Panc1 (cell line): ENCODE measurements at regions not wholly inside any gene's neighbourhood (a gene's known extent, or its start where the extent isn't known, plus 50 kb on each side); places are given as distances from the start of the nearest gene placed in this dataset.

Experiments used
- ATAC-seq: fragments of 200-7000 bp; cut with Tn5 transposase; 2 replicates; pipeline ENCODE4 v1.9.1; 2020; ENCODE audit warnings: mild to moderate bottlenecking, moderate library complexity
- BruUV-seq: library from RNA; stranded (reverse); fragments of 400-500 nt; replicated peaks from 2 replicates; lab custom pipeline; 2021; lab: Mats Ljungman, UMichigan
- CTCF ChIA-PET: fragments of 300-600 bp; sonication (Branson Sonifier 250); formaldehyde crosslinking; loops from one replicate; lab custom pipeline; 2022; ENCODE audit warnings: antibody characterized with exemption; lab: Charles Lee
- POLR2A ChIA-PET: fragments of 300-600 bp; sonication (Branson Sonifier 250); formaldehyde crosslinking; loops from one replicate; lab custom pipeline; 2022; ENCODE audit warnings: antibody characterized with exemption; lab: Charles Lee
- DNase-seq: peaks from one replicate; pipeline ENCODE4 v3.0.0-alpha.2; 2010; ENCODE audit warnings: low read depth, low spot score
- H3K27ac ChIP-seq: 2 replicates; pipeline ENCODE4 v1.5.1; 2011; ENCODE audit warnings: mild to moderate bottlenecking, low read length, inconsistent platforms
- H3K27me3 ChIP-seq: fragments of 200-500 bp; sonication (Bioruptor generic); 2 replicates; pipeline ENCODE4 v1.6.0; 2014; ENCODE audit warnings: low read length, inconsistent platforms; ENCODE audit not compliant: control insufficient read depth, insufficient read depth
- H3K36me3 ChIP-seq: fragments of 200-500 bp; sonication (Bioruptor generic); 2 replicates; pipeline ENCODE4 v1.5.1; 2014; ENCODE audit warnings: inconsistent platforms, mild to moderate bottlenecking, low read length, moderate library complexity; ENCODE audit not compliant: control insufficient read depth, insufficient read depth
- H3K4me1 ChIP-seq: 2 replicates; pipeline ENCODE4 v1.5.1; 2011; ENCODE audit warnings: inconsistent platforms, mild to moderate bottlenecking, low read length, moderate library complexity; ENCODE audit not compliant: control insufficient read depth, insufficient read depth
- H3K4me3 ChIP-seq, 2 experiments: 2 replicates each; pipeline ENCODE4 v1.5.1; 2011 to 2012; ENCODE audit warnings: low read depth in 2 of 2, low read length in 2 of 2, mild to moderate bottlenecking in 2 of 2, inconsistent platforms in 1 of 2, moderate library complexity in 1 of 2
- H3K9me3 ChIP-seq: fragments of 200-500 bp; sonication (Bioruptor generic); 2 replicates; pipeline ENCODE4 v1.5.1; 2014; ENCODE audit warnings: low read depth, mild to moderate bottlenecking, inconsistent platforms, low read length, moderate library complexity; ENCODE audit not compliant: control insufficient read depth, insufficient read depth
- POLR2AphosphoS5 ChIP-seq: IDR thresholded peaks from 2 replicates; pipeline ENCODE4 v1.6.1; 2012; ENCODE audit warnings: mild to moderate bottlenecking, low read depth, low read length, moderate library complexity
- SIN3A ChIP-seq: IDR thresholded peaks from 2 replicates; pipeline ENCODE4 v1.6.1; 2012; ENCODE audit warnings: low read depth, mild to moderate bottlenecking, low read length, moderate library complexity, borderline replicate concordance; ENCODE audit not compliant: insufficient read depth
- TCF7L2 ChIP-seq: IDR thresholded peaks from 2 replicates; pipeline ENCODE4 v1.6.1; 2011; ENCODE audit warnings: mild to moderate bottlenecking, low read depth, low read length, inconsistent platforms
- in situ Hi-C: cut with HindIII; loops from 2 replicates; pipeline ENCODE4 v1.10.0; 2016; ENCODE audit warnings: low sequenced_read_pairs, low pct_unique_long_range_greater_than_20kb
- intact Hi-C: fragments of 100-400 bp; cut with micrococcal nuclease; formaldehyde crosslinking; loops from one replicate; pipeline ENCODE4 v1.10.0; 2022; ENCODE audit not compliant: unreplicated experiment
- TF ChIP-seq, protein P1 (sequence below): fragments of 450-650 bp; IDR thresholded peaks from 2 replicates; pipeline ENCODE4 v1.5.1; 2017; ENCODE audit warnings: mild to moderate bottlenecking
- TF ChIP-seq, protein P2 (sequence below), 2 experiments: IDR thresholded peaks; 2 replicates each; pipeline ENCODE4 v1.6.1; 2011 to 2012; ENCODE audit warnings: low read depth in 2 of 2, control low read depth in 1 of 2, low read length in 1 of 2, mild to moderate bottlenecking in 1 of 2, moderate library complexity in 1 of 2; ENCODE audit not compliant: insufficient read depth in 1 of 2

DNA sequence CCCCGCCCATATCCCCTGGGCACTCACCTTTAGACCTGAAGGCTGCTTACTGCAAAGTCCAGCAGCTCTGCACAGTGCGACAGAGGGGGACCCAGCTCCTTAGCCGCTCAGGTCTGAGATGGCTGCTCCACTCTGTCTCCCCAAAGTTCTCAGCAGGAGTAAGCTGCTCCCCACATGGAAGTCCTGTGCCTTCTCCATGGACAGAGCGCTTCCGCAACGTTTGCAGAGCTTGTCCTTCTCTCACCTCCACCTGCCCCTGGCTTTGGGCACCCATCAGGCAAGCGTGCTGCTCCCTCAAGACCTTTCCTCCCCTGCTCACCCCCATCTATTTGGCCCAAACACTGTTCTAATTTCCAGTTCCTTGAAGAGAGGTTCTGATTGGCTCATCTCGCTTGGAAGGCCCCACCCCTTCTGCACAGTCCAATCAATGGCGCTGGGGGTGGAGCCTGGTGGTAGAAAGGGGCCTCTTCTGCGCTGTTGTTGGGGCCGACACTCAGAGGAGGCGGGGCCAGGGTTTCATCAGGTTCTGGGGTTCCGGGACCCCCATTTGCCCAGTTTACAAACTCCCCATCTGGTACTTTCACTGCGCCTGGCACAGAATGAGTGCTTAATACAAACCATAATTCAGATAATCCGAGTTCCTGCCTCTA, 137.2 kb downstream of the CYLD start:
- H3K9me3 ChIP-seq: no peaks in the 10 kb centered on the region
- no TSS peak for BruUV-seq
- H3K27ac ChIP-seq: no peak overlapping the region
- CTCF ChIA-PET: no interaction called here
- TF ChIP-seq SIN3A (no peak), TCF7L2 (no peak), POLR2AphosphoS5 (no peak)
- TF ChIP-seq, protein P1, sequence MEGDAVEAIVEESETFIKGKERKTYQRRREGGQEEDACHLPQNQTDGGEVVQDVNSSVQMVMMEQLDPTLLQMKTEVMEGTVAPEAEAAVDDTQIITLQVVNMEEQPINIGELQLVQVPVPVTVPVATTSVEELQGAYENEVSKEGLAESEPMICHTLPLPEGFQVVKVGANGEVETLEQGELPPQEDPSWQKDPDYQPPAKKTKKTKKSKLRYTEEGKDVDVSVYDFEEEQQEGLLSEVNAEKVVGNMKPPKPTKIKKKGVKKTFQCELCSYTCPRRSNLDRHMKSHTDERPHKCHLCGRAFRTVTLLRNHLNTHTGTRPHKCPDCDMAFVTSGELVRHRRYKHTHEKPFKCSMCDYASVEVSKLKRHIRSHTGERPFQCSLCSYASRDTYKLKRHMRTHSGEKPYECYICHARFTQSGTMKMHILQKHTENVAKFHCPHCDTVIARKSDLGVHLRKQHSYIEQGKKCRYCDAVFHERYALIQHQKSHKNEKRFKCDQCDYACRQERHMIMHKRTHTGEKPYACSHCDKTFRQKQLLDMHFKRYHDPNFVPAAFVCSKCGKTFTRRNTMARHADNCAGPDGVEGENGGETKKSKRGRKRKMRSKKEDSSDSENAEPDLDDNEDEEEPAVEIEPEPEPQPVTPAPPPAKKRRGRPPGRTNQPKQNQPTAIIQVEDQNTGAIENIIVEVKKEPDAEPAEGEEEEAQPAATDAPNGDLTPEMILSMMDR: no peak
- TF ChIP-seq, protein P2, sequence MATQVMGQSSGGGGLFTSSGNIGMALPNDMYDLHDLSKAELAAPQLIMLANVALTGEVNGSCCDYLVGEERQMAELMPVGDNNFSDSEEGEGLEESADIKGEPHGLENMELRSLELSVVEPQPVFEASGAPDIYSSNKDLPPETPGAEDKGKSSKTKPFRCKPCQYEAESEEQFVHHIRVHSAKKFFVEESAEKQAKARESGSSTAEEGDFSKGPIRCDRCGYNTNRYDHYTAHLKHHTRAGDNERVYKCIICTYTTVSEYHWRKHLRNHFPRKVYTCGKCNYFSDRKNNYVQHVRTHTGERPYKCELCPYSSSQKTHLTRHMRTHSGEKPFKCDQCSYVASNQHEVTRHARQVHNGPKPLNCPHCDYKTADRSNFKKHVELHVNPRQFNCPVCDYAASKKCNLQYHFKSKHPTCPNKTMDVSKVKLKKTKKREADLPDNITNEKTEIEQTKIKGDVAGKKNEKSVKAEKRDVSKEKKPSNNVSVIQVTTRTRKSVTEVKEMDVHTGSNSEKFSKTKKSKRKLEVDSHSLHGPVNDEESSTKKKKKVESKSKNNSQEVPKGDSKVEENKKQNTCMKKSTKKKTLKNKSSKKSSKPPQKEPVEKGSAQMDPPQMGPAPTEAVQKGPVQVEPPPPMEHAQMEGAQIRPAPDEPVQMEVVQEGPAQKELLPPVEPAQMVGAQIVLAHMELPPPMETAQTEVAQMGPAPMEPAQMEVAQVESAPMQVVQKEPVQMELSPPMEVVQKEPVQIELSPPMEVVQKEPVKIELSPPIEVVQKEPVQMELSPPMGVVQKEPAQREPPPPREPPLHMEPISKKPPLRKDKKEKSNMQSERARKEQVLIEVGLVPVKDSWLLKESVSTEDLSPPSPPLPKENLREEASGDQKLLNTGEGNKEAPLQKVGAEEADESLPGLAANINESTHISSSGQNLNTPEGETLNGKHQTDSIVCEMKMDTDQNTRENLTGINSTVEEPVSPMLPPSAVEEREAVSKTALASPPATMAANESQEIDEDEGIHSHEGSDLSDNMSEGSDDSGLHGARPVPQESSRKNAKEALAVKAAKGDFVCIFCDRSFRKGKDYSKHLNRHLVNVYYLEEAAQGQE (IDR thresholded peaks at IDR 0.05; ENCODE audit: insufficient read depth in 1 of 2, low read depth in 2 of 2, low read length in 1 of 2): no peak
- H3K27me3 ChIP-seq: no peaks in the 10 kb centered on the region
- H3K36me3 ChIP-seq: no peaks in the 10 kb centered on the region
- no peak for DNase-seq
- in situ Hi-C loops: no loop called here
- no peak for ATAC-seq
- no peaks in the 10 kb centered on the region for H3K4me1 ChIP-seq
- no peak overlapping the region for H3K4me3 ChIP-seq
- POLR2A ChIA-PET: no interaction called here
- intact Hi-C loops: no loop called here

DNA sequence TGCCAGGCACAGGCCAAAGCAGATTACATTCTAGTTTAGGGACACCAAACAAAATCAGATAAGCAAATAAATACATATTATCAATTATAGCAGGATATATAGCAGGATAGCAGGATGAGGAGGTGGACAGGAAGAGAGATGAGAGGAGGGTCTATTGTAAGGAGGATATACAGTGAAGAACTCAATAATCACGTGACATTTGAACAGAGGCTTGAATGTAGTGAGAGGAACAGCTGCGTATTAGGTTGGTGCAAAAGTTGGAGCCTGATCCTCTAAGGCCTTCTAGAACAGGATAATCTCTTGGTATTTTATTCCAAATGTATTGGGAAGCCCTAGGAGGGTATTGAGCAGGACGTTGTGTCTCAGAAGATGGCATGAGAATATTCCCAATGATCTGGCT, 136.7 kb downstream of the CYLD start:
- BruUV-seq: no TSS peak
- intact Hi-C loops: no loop called here
- CTCF ChIA-PET: no interaction called here
- Histone ChIP-seq H3K27ac (no peak overlapping the region), H3K4me3 (no peak overlapping the region), H3K9me3 (no peaks in the 10 kb centered on the region), H3K4me1 (no peaks in the 10 kb centered on the region), H3K27me3 (no peaks in the 10 kb centered on the region), H3K36me3 (no peaks in the 10 kb centered on the region)
- ATAC-seq (no peak), DNase-seq (no peak)
- TF ChIP-seq, protein P1: no peak
- no peak for TF ChIP-seq SIN3A
- TF ChIP-seq, protein P2 (IDR thresholded peaks at IDR 0.05; ENCODE audit: insufficient read depth in 1 of 2, low read depth in 2 of 2, low read length in 1 of 2): no peak
- TF ChIP-seq TCF7L2: no peak
- TF ChIP-seq POLR2AphosphoS5: no peak
- POLR2A ChIA-PET: no interaction called here
- in situ Hi-C loops: no loop called here
